GM12873 (cell line): ENCODE measurements at regions not wholly inside any gene's neighbourhood (a gene's known extent, or its start where the extent isn't known, plus 50 kb on each side); places are given as distances from the start of the nearest gene placed in this dataset.

Experiments
- CTCF ChIP-seq: IDR thresholded peaks from 2 replicates; pipeline ENCODE4 v1.5.1; 2012; ENCODE audit warnings: low read depth, mild to moderate bottlenecking, moderate library complexity, low read length, control low read depth; ENCODE audit not compliant: insufficient read depth; ENCODE audit errors: missing control alignments

DNA sequence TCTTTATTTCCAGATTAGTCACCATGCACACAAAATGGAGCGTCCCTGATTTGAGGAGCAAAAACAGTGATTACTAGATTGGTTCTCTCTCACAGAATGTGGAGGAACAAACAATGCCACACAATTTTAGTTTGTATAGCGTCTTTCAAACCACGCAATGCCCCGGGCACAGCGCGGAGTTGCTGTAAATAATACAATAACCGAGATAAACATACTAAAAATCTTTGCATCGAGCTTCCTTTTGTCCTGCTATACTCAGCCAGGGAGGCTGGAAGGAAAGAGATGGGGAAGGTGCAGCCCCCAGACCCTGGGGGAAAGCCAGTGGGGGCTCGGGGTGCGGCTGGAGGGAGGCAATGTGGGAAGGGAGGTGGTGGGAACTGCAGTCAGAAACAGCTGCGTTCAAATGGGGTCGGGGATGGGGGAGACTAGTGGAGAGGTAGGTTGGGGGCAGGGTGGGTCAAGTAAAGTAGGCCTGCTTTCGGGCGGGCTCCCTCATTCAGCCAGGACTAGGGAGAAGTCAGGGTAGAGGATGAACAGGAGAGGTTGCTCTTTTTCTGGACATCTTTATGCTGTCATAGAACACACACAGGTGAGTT lies 366.3 kb downstream of the RPS6KC1 start:
- TF ChIP-seq CTCF, result no peak

DNA sequence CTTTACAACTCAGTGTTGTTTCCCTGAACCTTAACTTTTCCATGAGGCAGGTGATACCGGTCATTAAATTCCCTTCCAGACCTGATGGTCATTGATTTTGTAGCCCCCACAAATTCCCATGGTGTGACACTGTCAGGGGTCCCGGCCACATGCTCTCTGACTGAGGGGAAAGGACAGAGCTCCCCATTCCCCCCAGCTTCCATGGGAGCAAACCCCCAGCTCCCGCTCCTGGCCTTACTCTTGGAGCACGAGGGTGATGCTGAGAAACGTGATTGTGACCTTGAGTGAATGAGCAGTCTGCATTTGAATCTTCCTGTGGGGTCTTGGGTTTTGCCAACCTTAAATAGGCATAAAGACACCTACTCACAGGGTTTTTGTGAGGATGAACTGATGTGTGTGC lies 366.8 kb downstream of the RPS6KC1 start:
- TF ChIP-seq CTCF, result no peak

DNA sequence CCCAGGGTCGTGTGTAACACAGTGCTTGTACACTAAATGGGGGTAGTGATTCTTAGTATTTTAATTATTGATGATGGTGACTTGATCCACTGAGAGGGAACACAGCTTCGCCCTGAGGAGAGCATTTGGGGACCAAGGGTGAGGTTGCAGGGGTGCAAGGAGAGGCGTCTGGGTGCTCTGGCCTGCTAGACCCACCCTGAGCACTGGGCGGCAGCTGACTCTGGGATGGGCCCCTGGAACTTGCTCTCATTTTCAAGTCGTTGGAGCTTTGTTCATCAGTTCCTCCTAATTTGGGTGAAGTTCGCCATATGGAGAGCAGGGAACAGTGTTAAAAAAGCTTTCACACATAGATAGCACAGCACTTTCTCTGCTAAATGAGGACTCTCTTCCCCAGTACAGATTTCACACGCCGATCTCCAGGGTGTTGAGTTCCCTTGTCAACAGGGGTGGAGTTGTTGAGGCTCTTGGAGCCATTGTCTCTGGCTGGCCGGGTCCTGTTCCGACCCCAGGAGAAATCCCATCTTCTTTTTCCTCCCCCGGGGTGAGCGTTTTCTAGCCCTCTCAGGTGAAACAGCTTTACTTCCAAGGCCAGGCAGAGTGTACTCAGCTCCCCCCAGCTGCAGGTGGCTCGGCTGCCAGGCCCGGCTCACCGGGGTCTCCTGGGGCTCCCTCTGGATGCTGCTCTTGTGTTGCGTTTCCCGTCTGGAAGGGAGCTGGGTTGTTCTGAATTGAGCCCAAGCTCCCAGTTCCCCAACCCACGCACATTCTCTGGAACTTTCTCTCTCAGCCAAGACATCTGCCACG lies 367.4 kb downstream of the RPS6KC1 start:
- no peak for TF ChIP-seq CTCF

GRCh38 chr1:213419401-213420030 lies 368.5 kb downstream of the RPS6KC1 start:
- no peak for TF ChIP-seq CTCF

DNA sequence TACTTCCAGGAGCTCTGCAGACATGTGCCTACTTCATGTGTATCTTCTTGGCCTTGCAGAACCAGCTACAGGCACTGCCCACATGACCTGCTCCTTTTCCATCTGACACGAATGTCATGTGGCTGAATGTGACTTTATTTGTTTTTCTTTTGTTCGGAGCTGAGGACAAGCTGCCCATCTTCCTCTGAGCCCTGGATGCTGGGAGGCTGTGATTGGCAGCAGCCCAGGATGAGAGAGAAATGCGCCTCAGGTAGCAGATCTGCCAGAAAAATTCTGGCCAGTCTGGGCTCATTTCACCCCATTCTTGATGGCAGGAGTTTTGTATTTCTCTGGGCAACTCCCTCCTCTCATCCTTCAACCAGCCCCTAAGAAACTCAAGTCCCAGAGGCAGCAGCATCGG lies 372.0 kb downstream of the RPS6KC1 start:
- TF ChIP-seq CTCF, result no peak

GRCh38 chr1:213423605-213424004 lies 372.6 kb downstream of the RPS6KC1 start:
- no peak for TF ChIP-seq CTCF

DNA sequence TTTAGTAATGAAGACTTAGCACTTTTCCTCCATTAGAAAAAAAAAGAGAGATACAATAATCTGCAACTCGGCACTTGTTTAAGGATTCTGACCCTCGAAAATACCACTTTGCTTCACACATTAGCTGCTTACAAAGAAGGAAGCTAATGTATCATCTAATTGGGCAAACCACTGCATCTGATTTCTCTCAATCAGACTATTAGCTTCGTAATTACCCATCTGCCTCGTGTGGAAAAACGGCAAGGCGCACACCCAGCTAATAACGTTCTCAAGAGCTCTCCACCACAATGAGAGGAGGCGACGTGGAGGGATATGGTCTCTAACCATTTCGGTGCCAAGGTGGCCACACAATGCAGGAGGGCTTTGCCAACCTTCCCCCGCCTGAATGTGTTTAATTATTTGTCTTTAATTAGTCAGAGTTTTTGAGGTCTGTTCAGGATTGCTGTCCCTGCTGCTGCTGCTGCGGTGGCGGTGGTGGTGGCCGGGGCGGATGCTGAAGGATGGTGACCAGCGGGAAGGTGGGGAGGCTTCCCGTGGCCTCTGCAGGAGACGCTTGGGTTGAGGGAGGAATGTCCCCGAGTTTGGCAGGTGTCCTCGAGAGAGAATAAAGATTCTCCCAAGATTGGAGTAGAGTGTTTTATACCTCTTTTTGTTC lies 374.5 kb downstream of the RPS6KC1 start:
- no peak for TF ChIP-seq CTCF
